NCI-H2029 treated with DMSO at 0.1 percent for 48 hours (cell line): ENCODE measurements at regions not wholly inside any gene's neighbourhood (a gene's known extent, or its start where the extent isn't known, plus 50 kb on each side); places are given as distances from the start of the nearest gene placed in this dataset.
"Not testable (repeated sequence)": the region's sequence is repeated elsewhere in the genome, so short reads cannot be mapped to it uniquely, and the experiment has no call there.

Source experiments
- DNase-seq: peaks from one replicate; lab custom pipeline; 2025; lab: John Stamatoyannopoulos, UW

GRCh38 chr3:8143186-8143585, 358.4 kb upstream of the LMCD1 start:
- no peak for DNase-seq

GRCh38 chr3:8145661-8146060, 356.0 kb upstream of the LMCD1 start:
- DNase-seq = no peak

GRCh38 chr3:8147711-8148110, 353.9 kb upstream of the LMCD1 start:
- no peak for DNase-seq

GRCh38 chr3:8152821-8153418, 348.7 kb upstream of the LMCD1 start:
- no peak for DNase-seq

GRCh38 chr3:8153800-8154199, 347.8 kb upstream of the LMCD1 start:
- DNase-seq = no peak

GRCh38 chr3:8154617-8155016, 347.0 kb upstream of the LMCD1 start:
- DNase-seq = no peak

GRCh38 chr3:8156138-8156537, 345.5 kb upstream of the LMCD1 start:
- no peak for DNase-seq

- DNase-seq = no peak
Measured at GRCh38 chr3:8156831-8157230, 344.8 kb upstream of the LMCD1 start.

GRCh38 chr3:8157640-8158039, 344.0 kb upstream of the LMCD1 start:
- DNase-seq = no peak

GRCh38 chr3:8164145-8164544, 337.5 kb upstream of the LMCD1 start:
- DNase-seq = no peak

GRCh38 chr3:8166014-8166413, 335.6 kb upstream of the LMCD1 start:
- no peak for DNase-seq

GRCh38 chr3:8170971-8171508, 330.6 kb upstream of the LMCD1 start:
- DNase-seq = no peak

- DNase-seq = no peak
Measured at GRCh38 chr3:8173892-8174291, 327.7 kb upstream of the LMCD1 start.

- DNase-seq = not testable (repeated sequence)
Measured at GRCh38 chr3:8176759-8177483, 324.7 kb upstream of the LMCD1 start.

- DNase-seq = not testable (repeated sequence)
Measured at GRCh38 chr3:8178516-8178915, 323.1 kb upstream of the LMCD1 start.

- DNase-seq = no peak
Measured at GRCh38 chr3:8182904-8183303, 318.7 kb upstream of the LMCD1 start.

GRCh38 chr3:8183627-8184026, 318.0 kb upstream of the LMCD1 start:
- DNase-seq = no peak

GRCh38 chr3:8186213-8186612, 315.4 kb upstream of the LMCD1 start:
- DNase-seq = no peak

GRCh38 chr3:8187996-8188395, 313.6 kb upstream of the LMCD1 start:
- DNase-seq = no peak

GRCh38 chr3:8189051-8189450, 312.6 kb upstream of the LMCD1 start:
- DNase-seq = no peak

- DNase-seq = no peak
Measured at GRCh38 chr3:8191406-8191805, 310.2 kb upstream of the LMCD1 start.

- DNase-seq = no peak
Measured at GRCh38 chr3:8197384-8197783, 304.2 kb upstream of the LMCD1 start.

GRCh38 chr3:8198605-8199004, 303.0 kb upstream of the LMCD1 start:
- DNase-seq = no peak

GRCh38 chr3:8200996-8201395, 300.6 kb upstream of the LMCD1 start:
- no peak for DNase-seq
